Cardiac fibroblast (primary cell): ENCODE measurements at regions not wholly inside any gene's neighbourhood (a gene's known extent, or its start where the extent isn't known, plus 50 kb on each side); places are given as distances from the start of the nearest gene placed in this dataset.
A peak's percentile ranks its signal among the peaks of the same experiment; 100 is the strongest.

Source experiments
- DNase-seq, 2 donors: peaks; one replicate each; pipeline versions ENCODE4 v3.0.0 to v3.0.0-alpha.2; 2010; ENCODE audit warnings: low read depth in 2 of 2
- H3K4me3 ChIP-seq, 2 donors: replicated peaks in 1 of 2; 1 replicate in 1 of 2; 2 replicates in 1 of 2; pipeline ENCODE4 v1.5.1; 2011; ENCODE audit warnings: low read depth in 2 of 2, low read length in 2 of 2, mild to moderate bottlenecking in 2 of 2, moderate library complexity in 1 of 2
- TF ChIP-seq, protein P1 (sequence below): IDR thresholded peaks from one replicate; pipeline ENCODE4 v1.5.1; 2011; ENCODE audit warnings: low read depth, mild to moderate bottlenecking, low read length, inconsistent platforms

DNA sequence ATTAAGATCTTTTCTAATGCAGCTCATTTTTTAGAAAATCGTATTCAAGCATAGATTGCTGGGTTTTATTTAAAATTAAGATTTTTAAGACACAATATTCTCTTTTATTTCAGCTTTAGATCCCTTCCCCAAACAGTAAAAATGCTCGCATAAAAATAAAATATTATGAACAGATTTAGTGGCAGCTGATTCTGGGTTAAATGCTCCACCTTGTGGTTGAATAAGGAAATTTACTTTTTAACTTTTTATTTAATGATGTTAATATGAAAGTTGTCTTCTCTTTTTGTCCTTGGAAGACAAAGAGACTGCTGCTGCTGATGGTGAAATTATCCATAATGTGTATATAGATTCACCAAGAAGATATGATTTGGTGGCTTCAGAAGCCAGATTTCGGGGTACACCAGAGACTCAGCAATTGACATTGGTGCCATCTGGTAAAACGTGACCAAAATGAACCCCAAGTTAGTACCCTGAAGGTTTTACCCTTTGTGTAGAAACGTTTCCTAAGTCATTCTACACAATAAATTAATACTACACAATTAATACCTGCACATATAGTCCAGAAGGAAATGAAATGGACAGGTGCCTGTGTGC lies 128.0 kb downstream of the ADAMTS1 start:
- H3K4me3 ChIP-seq = no peak overlapping the region
- DNase-seq = peak; percentile 50 to 54
- TF ChIP-seq, protein P1, sequence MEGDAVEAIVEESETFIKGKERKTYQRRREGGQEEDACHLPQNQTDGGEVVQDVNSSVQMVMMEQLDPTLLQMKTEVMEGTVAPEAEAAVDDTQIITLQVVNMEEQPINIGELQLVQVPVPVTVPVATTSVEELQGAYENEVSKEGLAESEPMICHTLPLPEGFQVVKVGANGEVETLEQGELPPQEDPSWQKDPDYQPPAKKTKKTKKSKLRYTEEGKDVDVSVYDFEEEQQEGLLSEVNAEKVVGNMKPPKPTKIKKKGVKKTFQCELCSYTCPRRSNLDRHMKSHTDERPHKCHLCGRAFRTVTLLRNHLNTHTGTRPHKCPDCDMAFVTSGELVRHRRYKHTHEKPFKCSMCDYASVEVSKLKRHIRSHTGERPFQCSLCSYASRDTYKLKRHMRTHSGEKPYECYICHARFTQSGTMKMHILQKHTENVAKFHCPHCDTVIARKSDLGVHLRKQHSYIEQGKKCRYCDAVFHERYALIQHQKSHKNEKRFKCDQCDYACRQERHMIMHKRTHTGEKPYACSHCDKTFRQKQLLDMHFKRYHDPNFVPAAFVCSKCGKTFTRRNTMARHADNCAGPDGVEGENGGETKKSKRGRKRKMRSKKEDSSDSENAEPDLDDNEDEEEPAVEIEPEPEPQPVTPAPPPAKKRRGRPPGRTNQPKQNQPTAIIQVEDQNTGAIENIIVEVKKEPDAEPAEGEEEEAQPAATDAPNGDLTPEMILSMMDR = peak; percentile 43

DNA sequence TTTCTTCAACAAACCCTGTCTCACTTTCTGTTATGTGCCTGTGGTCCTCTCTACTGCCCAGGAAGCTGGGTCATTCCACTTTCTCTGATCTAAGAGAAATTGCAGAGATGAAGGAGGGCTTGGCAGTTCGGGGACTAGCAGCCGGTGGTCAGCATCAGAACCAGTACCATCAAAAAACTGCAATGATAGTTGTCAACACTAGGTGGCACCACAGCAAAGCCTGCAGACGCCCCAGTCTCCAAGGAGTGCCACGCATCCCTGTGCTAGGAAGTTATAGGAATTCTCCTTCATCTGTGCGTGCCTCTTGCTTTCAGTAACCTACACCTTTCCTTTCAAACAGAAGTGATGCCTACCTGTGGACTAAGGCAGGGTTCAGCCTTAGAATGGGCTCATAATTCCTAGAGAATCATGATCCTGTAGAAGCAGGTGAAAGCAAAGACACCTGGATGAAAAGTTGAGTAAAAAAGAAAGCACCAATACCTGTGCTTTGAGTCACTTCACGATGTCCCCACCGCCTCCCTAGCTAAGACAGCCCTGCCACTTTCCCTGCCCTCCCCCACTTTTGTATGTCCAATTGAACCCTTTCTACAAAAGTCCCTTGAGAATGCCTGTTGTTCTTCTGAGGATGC lies 129.2 kb downstream of the ADAMTS1 start:
- TF ChIP-seq, protein P1 = peak; percentile 90
- DNase-seq = peak; percentile 69 to 72
- no peak overlapping the region for H3K4me3 ChIP-seq

DNA sequence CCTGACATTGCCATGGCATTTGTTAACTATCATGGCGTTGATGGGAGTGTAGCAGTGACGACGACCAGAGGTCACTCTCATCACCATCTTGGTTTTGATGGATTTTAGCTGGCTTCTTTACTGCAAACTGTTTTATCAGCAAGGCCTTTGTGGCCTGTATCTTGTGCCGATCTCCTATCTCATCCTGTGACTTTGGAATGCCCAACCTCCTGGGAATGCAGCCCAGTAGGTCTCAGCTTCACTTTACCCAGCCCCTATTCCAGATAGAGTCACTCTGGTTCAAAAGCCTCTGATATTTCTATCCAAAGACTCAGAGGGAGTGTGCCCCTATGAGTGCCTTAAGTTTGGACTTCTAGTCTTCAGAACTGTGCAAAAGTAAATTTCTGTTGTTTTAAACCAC lies 130.1 kb downstream of the ADAMTS1 start:
- H3K4me3 ChIP-seq = no peak overlapping the region
- TF ChIP-seq, protein P1 = no peak
- no peak for DNase-seq

DNA sequence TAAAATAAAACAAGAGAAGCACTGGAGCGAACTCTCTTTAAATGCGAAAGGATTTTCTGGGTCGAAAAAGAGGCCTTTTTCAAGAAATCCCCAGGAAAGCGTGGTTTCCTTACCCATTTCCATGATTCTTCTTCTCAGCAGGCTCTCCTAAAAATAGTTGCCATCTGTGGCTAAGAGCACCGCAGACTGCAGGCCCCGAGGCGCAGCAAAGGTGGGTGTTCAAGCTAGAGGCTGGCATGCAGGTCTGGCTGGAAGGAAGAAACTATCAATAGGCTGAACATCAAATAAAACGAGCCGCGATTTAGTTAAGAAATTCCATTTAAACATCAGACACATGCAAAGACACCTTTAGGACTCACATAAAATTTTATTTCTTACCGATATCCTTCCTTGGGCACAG lies 135.1 kb downstream of the ADAMTS1 start:
- DNase-seq = no peak
- H3K4me3 ChIP-seq = no peak overlapping the region
- TF ChIP-seq, protein P1 = no peak

DNA sequence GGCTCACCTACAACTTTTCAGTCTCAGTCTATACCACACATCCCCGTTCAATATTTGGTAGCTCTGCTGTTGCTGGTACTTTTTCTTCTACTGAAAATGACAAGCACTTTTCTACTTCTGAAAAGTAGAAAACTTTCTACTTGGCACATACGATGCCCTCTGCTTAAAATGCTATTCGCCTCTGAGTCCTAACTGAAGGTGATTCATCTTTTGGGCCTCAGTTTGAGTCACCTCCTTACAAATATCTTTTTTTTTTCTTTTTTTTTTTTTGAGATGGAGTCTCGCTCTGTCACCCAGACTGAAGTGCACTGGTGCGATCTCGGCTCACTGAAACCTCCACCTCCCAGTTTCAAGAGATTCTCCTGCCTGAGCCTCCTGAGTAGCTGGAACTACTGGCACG lies 136.0 kb upstream of the CYYR1 start:
- peak in 1 of 2 donors; percentile 57 for DNase-seq
- no peak overlapping the region for H3K4me3 ChIP-seq
- TF ChIP-seq, protein P1 = no peak

DNA sequence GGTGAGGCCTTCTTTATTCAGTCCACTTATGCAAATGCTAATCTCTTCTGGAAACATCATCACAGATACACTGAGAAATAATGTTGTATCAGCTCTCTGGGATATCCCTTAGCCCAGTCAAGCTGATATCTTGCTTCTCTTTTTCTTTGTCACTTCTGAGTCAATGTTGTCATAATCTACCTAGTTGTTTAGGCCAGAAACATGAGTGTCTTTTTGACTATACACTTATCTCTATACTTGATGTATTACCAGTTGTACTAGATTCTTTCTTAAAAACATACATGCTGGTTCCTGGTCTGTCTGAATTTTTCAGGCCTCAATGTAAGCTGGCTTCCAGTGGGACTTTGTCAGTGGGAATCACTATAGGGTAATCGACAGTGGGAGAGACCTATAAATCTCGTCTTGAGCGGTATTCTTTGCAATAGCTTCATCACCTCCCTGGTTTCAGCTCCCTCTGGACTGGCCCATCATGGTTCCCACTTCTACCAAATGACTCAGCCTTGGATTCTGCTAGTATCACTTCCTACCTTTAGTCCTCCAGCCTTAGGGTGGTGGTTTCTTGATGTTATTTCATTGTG lies 135.2 kb upstream of the CYYR1 start:
- no peak overlapping the region for H3K4me3 ChIP-seq
- DNase-seq = no peak
- TF ChIP-seq, protein P1 = no peak
